ENCODE measurements at regions not wholly inside any gene's neighbourhood (a gene's known extent, or its start where the extent isn't known, plus 50 kb on each side); places are given as distances from the start of the nearest gene placed in this dataset.

GRCh38 chr7:46532571-46532970 lies 611.5 kb upstream of the IGFBP3 start:
- no peak for DNase-seq (ENCODE audit: low read depth in 4 of 6, low spot score in 6 of 6)
- H3K4me3 ChIP-seq (ENCODE audit: low read depth, low read length) = no peak overlapping the region
- H3K9me3 ChIP-seq (ENCODE audit: control insufficient read depth, insufficient read depth, low read length) = peaks cover 5% of the 10 kb centered on the region
- H3K36me3 ChIP-seq (ENCODE audit: control insufficient read depth, insufficient read depth, low read length) = no peaks in the 10 kb centered on the region
- no peaks in the 10 kb centered on the region for H3K4me1 ChIP-seq (ENCODE audit: control insufficient read depth, insufficient read depth, low read length)
- H3K27ac ChIP-seq (ENCODE audit: low read depth, low read length) = no peak overlapping the region
- 76% methylated on average over 2 of the region's 2 CpGs for WGBS (ENCODE audit: insufficient coverage)
- H3K27me3 ChIP-seq (ENCODE audit: control insufficient read depth, insufficient read depth, low read length) = no peaks in the 10 kb centered on the region

- Histone ChIP-seq H3K27me3 (ENCODE audit: control insufficient read depth, insufficient read depth, low read length) (no peaks in the 10 kb centered on the region), H3K4me3 (ENCODE audit: low read depth, low read length) (no peak overlapping the region), H3K36me3 (ENCODE audit: control insufficient read depth, insufficient read depth, low read length) (no peaks in the 10 kb centered on the region), H3K27ac (ENCODE audit: low read depth, low read length) (no peak overlapping the region), H3K9me3 (ENCODE audit: control insufficient read depth, insufficient read depth, low read length) (peaks cover 9% of the 10 kb centered on the region), H3K4me1 (ENCODE audit: control insufficient read depth, insufficient read depth, low read length) (no peaks in the 10 kb centered on the region)
- DNase-seq (ENCODE audit: low read depth in 4 of 6, low spot score in 6 of 6) = no peak
- 100% methylated on average over 3 of the region's 4 CpGs for WGBS (ENCODE audit: insufficient coverage)
These were observed 609.1 kb upstream of the IGFBP3 start for GRCh38 chr7:46530081-46530750.

GRCh38 chr7:46527360-46527759 lies 606.3 kb upstream of the IGFBP3 start:
- H3K4me3 ChIP-seq (ENCODE audit: low read depth, low read length) = no peak overlapping the region
- peaks cover 9% of the 10 kb centered on the region for H3K9me3 ChIP-seq (ENCODE audit: control insufficient read depth, insufficient read depth, low read length)
- DNase-seq (ENCODE audit: low read depth in 4 of 6, low spot score in 6 of 6) = no peak
- H3K36me3 ChIP-seq (ENCODE audit: control insufficient read depth, insufficient read depth, low read length) = no peaks in the 10 kb centered on the region
- no peaks in the 10 kb centered on the region for H3K4me1 ChIP-seq (ENCODE audit: control insufficient read depth, insufficient read depth, low read length)
- H3K27ac ChIP-seq (ENCODE audit: low read depth, low read length) = no peak overlapping the region
- no peaks in the 10 kb centered on the region for H3K27me3 ChIP-seq (ENCODE audit: control insufficient read depth, insufficient read depth, low read length)

GRCh38 chr7:46525876-46526275 lies 604.8 kb upstream of the IGFBP3 start:
- peaks cover 9% of the 10 kb centered on the region for H3K9me3 ChIP-seq (ENCODE audit: control insufficient read depth, insufficient read depth, low read length)
- H3K36me3 ChIP-seq (ENCODE audit: control insufficient read depth, insufficient read depth, low read length) = no peaks in the 10 kb centered on the region
- H3K27me3 ChIP-seq (ENCODE audit: control insufficient read depth, insufficient read depth, low read length) = no peaks in the 10 kb centered on the region
- no peak overlapping the region for H3K4me3 ChIP-seq (ENCODE audit: low read depth, low read length)
- DNase-seq (ENCODE audit: low read depth in 4 of 6, low spot score in 6 of 6) = no peak
- no peaks in the 10 kb centered on the region for H3K4me1 ChIP-seq (ENCODE audit: control insufficient read depth, insufficient read depth, low read length)
- H3K27ac ChIP-seq (ENCODE audit: low read depth, low read length) = no peak overlapping the region
- 80% methylated on average over 1 of the region's 5 CpGs for WGBS (ENCODE audit: insufficient coverage)

GRCh38 chr7:46524350-46524749 lies 603.3 kb upstream of the IGFBP3 start:
- no peaks in the 10 kb centered on the region for H3K4me1 ChIP-seq (ENCODE audit: control insufficient read depth, insufficient read depth, low read length)
- H3K27ac ChIP-seq (ENCODE audit: low read depth, low read length) = no peak overlapping the region
- H3K36me3 ChIP-seq (ENCODE audit: control insufficient read depth, insufficient read depth, low read length) = no peaks in the 10 kb centered on the region
- no peak for DNase-seq (ENCODE audit: low read depth in 4 of 6, low spot score in 6 of 6)
- H3K4me3 ChIP-seq (ENCODE audit: low read depth, low read length) = no peak overlapping the region
- H3K27me3 ChIP-seq (ENCODE audit: control insufficient read depth, insufficient read depth, low read length) = no peaks in the 10 kb centered on the region
- H3K9me3 ChIP-seq (ENCODE audit: control insufficient read depth, insufficient read depth, low read length) = peaks cover 9% of the 10 kb centered on the region

- Histone ChIP-seq H3K9me3 (ENCODE audit: control insufficient read depth, insufficient read depth, low read length) (peaks cover 3% of the 10 kb centered on the region), H3K27me3 (ENCODE audit: control insufficient read depth, insufficient read depth, low read length) (no peaks in the 10 kb centered on the region), H3K4me3 (ENCODE audit: low read depth, low read length) (no peak overlapping the region), H3K27ac (ENCODE audit: low read depth, low read length) (no peak overlapping the region), H3K36me3 (ENCODE audit: control insufficient read depth, insufficient read depth, low read length) (no peaks in the 10 kb centered on the region), H3K4me1 (ENCODE audit: control insufficient read depth, insufficient read depth, low read length) (no peaks in the 10 kb centered on the region)
- 88% methylated on average over 8 of the region's 8 CpGs for WGBS (ENCODE audit: insufficient coverage)
- DNase-seq (ENCODE audit: low read depth in 4 of 6, low spot score in 6 of 6) = no peak
These were observed 601.4 kb upstream of the IGFBP3 start for GRCh38 chr7:46522354-46522906.

- Histone ChIP-seq H3K4me3 (ENCODE audit: low read depth, low read length) (no peak overlapping the region), H3K27me3 (ENCODE audit: control insufficient read depth, insufficient read depth, low read length) (no peaks in the 10 kb centered on the region), H3K4me1 (ENCODE audit: control insufficient read depth, insufficient read depth, low read length) (no peaks in the 10 kb centered on the region), H3K36me3 (ENCODE audit: control insufficient read depth, insufficient read depth, low read length) (no peaks in the 10 kb centered on the region), H3K9me3 (ENCODE audit: control insufficient read depth, insufficient read depth, low read length) (no peaks in the 10 kb centered on the region), H3K27ac (ENCODE audit: low read depth, low read length) (no peak overlapping the region)
- DNase-seq (ENCODE audit: low read depth in 4 of 6, low spot score in 6 of 6) = no peak
- no CpG with 5 or more reads among the region's 1 CpG for WGBS (ENCODE audit: insufficient coverage)
These were observed 597.6 kb upstream of the IGFBP3 start for GRCh38 chr7:46518713-46519112.

GRCh38 chr7:46515844-46516590 lies 594.9 kb upstream of the IGFBP3 start:
- H3K9me3 ChIP-seq (ENCODE audit: control insufficient read depth, insufficient read depth, low read length) = no peaks in the 10 kb centered on the region
- H3K4me3 ChIP-seq (ENCODE audit: low read depth, low read length) = no peak overlapping the region
- H3K36me3 ChIP-seq (ENCODE audit: control insufficient read depth, insufficient read depth, low read length) = no peaks in the 10 kb centered on the region
- no peak for DNase-seq (ENCODE audit: low read depth in 4 of 6, low spot score in 6 of 6)
- H3K27me3 ChIP-seq (ENCODE audit: control insufficient read depth, insufficient read depth, low read length) = no peaks in the 10 kb centered on the region
- no peaks in the 10 kb centered on the region for H3K4me1 ChIP-seq (ENCODE audit: control insufficient read depth, insufficient read depth, low read length)
- H3K27ac ChIP-seq (ENCODE audit: low read depth, low read length) = no peak overlapping the region
- no CpG with 5 or more reads among the region's 1 CpG for WGBS (ENCODE audit: insufficient coverage)

- no peaks in the 10 kb centered on the region for H3K9me3 ChIP-seq (ENCODE audit: control insufficient read depth, insufficient read depth, low read length)
- H3K4me3 ChIP-seq (ENCODE audit: low read depth, low read length) = no peak overlapping the region
- H3K36me3 ChIP-seq (ENCODE audit: control insufficient read depth, insufficient read depth, low read length) = no peaks in the 10 kb centered on the region
- H3K4me1 ChIP-seq (ENCODE audit: control insufficient read depth, insufficient read depth, low read length) = no peaks in the 10 kb centered on the region
- no peak for DNase-seq (ENCODE audit: low read depth in 4 of 6, low spot score in 6 of 6)
- no peaks in the 10 kb centered on the region for H3K27me3 ChIP-seq (ENCODE audit: control insufficient read depth, insufficient read depth, low read length)
- 42% methylated on average over 3 of the region's 3 CpGs for WGBS (ENCODE audit: insufficient coverage)
- no peak overlapping the region for H3K27ac ChIP-seq (ENCODE audit: low read depth, low read length)
These were observed 592.4 kb upstream of the IGFBP3 start for GRCh38 chr7:46513447-46513848.

- Histone ChIP-seq H3K27ac (ENCODE audit: low read depth, low read length) (no peak overlapping the region), H3K4me3 (ENCODE audit: low read depth, low read length) (no peak overlapping the region), H3K27me3 (ENCODE audit: control insufficient read depth, insufficient read depth, low read length) (no peaks in the 10 kb centered on the region), H3K4me1 (ENCODE audit: control insufficient read depth, insufficient read depth, low read length) (no peaks in the 10 kb centered on the region), H3K9me3 (ENCODE audit: control insufficient read depth, insufficient read depth, low read length) (no peaks in the 10 kb centered on the region), H3K36me3 (ENCODE audit: control insufficient read depth, insufficient read depth, low read length) (no peaks in the 10 kb centered on the region)
- WGBS (ENCODE audit: insufficient coverage) = 88% methylated on average over 1 of the region's 4 CpGs
- no peak for DNase-seq (ENCODE audit: low read depth in 4 of 6, low spot score in 6 of 6)
These were observed 591.9 kb upstream of the IGFBP3 start for GRCh38 chr7:46512891-46513413.

Measured in spinal cord (tissue), 9 donors.